K562 (cell line): ENCODE measurements at regions not wholly inside any gene's neighbourhood (a gene's known extent, or its start where the extent isn't known, plus 50 kb on each side); places are given as distances from the start of the nearest gene placed in this dataset.

Experiments
- ATAC-seq: fragments of 200-7000 bp; cut with Tn5 transposase; 3 replicates; pipeline ENCODE4 v1.9.1; 2020; ENCODE audit warnings: moderate library complexity
- BruUV-seq: library from RNA; stranded (reverse); fragments of 400-500 nt; replicated peaks from 2 replicates; lab custom pipeline; 2021; lab: Mats Ljungman, UMichigan
- CTCF ChIA-PET: fragments of 300-600 bp; formaldehyde crosslinking; extraction: SDS; loops from one replicate; lab custom pipeline; 2021; ENCODE audit warnings: low intra/inter-chr PET ratio; lab: Yijun Ruan, JAX
- POLR2A ChIA-PET: fragments of 300-600, 350-650 bp; sonication (Branson Sonifier 250); formaldehyde crosslinking; extraction: SDS; loops from one replicate; lab custom pipeline; 2021; ENCODE audit warnings: antibody characterized with exemption, inconsistent platforms; lab: Yijun Ruan, JAX
- DNase-seq, 4 experiments: peaks; one replicate each; pipeline versions ENCODE4 v3.0.0 to v3.0.0-alpha.2; 2011 to 2018; ENCODE audit warnings: low spot score in 3 of 4, mixed read lengths in 3 of 4; ENCODE audit errors: extremely low read depth in 1 of 4
- FAIRE-seq: peaks from 2 replicates; lab custom pipeline; 2011; peaks lifted over from hg19 to GRCh38; lab: Jason Lieb, UNC
- H2AFZ ChIP-seq: 2 replicates; pipeline ENCODE4 v1.6.0; 2011; ENCODE audit warnings: low read depth, low read length, control low read depth, inconsistent platforms
- H3K27ac ChIP-seq: fragments of 200-600 bp; 3 replicates; pipeline ENCODE4 v1.8.0; 2011; ENCODE audit warnings: low read depth, mild to moderate bottlenecking, control low read depth, inconsistent platforms, low read length, moderate library complexity, mixed read lengths; ENCODE audit errors: extremely low read depth
- H3K27me3 ChIP-seq, 2 experiments: fragments of 300-600 bp in 1 of 2; 2 replicates in 1 of 2; 3 replicates in 1 of 2; pipeline versions ENCODE4 v1.6.0 to v1.8.0; 2011; ENCODE audit warnings: inconsistent platforms in 2 of 2, low read length in 2 of 2, mild to moderate bottlenecking in 1 of 2, mixed read lengths in 1 of 2, moderate library complexity in 1 of 2; ENCODE audit not compliant: control insufficient read depth in 2 of 2, insufficient read depth in 2 of 2
- H3K36me3 ChIP-seq: fragments of 300-600 bp; 3 replicates; pipeline ENCODE4 v1.8.0; 2011; ENCODE audit warnings: mild to moderate bottlenecking, low read length, inconsistent platforms; ENCODE audit not compliant: control insufficient read depth, insufficient read depth
- H3K4me1 ChIP-seq, 2 experiments: fragments of 200-600 bp in 1 of 2; replicated peaks in 1 of 2; 2 replicates in 1 of 2; 3 replicates in 1 of 2; pipeline versions ENCODE4 v1.5.1 to v1.8.0; 2011; ENCODE audit warnings: inconsistent platforms in 2 of 2, low read length in 2 of 2, mild to moderate bottlenecking in 1 of 2, mixed read lengths in 1 of 2, moderate library complexity in 1 of 2; ENCODE audit not compliant: control insufficient read depth in 2 of 2, insufficient read depth in 2 of 2
- H3K4me2 ChIP-seq: 2 replicates; pipeline ENCODE4 v1.6.1; 2011; ENCODE audit warnings: low read length, control low read depth, inconsistent platforms, mixed read lengths; ENCODE audit not compliant: insufficient read depth
- H3K4me3 ChIP-seq: fragments of 200-600 bp; sonication (generic), shearing (Covaris generic); 2 replicates; pipeline ENCODE4 v1.5.1; 2016; ENCODE audit warnings: control low read depth, inconsistent platforms
- H3K79me2 ChIP-seq: fragments of 200-600 bp; 3 replicates; pipeline ENCODE4 v1.8.0; 2011; ENCODE audit warnings: low read length, inconsistent platforms; ENCODE audit not compliant: control insufficient read depth, insufficient read depth
- H3K9ac ChIP-seq, 2 experiments: 2 replicates each; pipeline versions ENCODE4 v1.6.0 to v1.6.1; 2011; ENCODE audit warnings: low read depth in 2 of 2, low read length in 2 of 2, control low read depth in 1 of 2, inconsistent platforms in 1 of 2, mild to moderate bottlenecking in 1 of 2, mixed read lengths in 1 of 2; ENCODE audit not compliant: insufficient read depth in 1 of 2
- H3K9me1 ChIP-seq: one replicate; pipeline ENCODE4 v1.6.0; 2011; ENCODE audit warnings: inconsistent platforms, mild to moderate bottlenecking, low read length, moderate library complexity; ENCODE audit not compliant: control insufficient read depth, insufficient read depth
- H3K9me3 ChIP-seq: replicated peaks from 2 replicates; pipeline ENCODE4 v1.5.1; 2011; ENCODE audit warnings: low read depth, low read length, inconsistent platforms; ENCODE audit not compliant: control insufficient read depth, insufficient read depth
- H4K20me1 ChIP-seq: replicated peaks from 2 replicates; pipeline ENCODE4 v1.6.1; 2011; ENCODE audit warnings: low read length, inconsistent platforms, mixed read lengths; ENCODE audit not compliant: control insufficient read depth, insufficient read depth
- CHAMP1 ChIP-seq: fragments of 450-650 bp; IDR thresholded peaks from 2 replicates; pipeline ENCODE4 v1.6.1; 2016; ENCODE audit warnings: mild to moderate bottlenecking
- CHD2 ChIP-seq: IDR thresholded peaks from 2 replicates; pipeline ENCODE4 v1.6.1; 2011; ENCODE audit warnings: low read depth, low read length
- GATAD2B ChIP-seq: fragments of 450-650 bp; IDR thresholded peaks from 2 replicates; pipeline ENCODE4 v1.6.1; 2017; ENCODE audit warnings: mild to moderate bottlenecking, borderline replicate concordance
- GTF2A2 ChIP-seq: IDR thresholded peaks from 2 replicates; pipeline ENCODE4 v1.6.1; 2016; ENCODE audit warnings: mild to moderate bottlenecking, missing genetic modification characterization, missing compliant biosample characterization
- IRF1 ChIP-seq: sonication (generic); formaldehyde crosslinking; IDR thresholded peaks from 2 replicates; pipeline ENCODE4 v1.8.0; 2022; ENCODE audit warnings: missing genetic modification reagents, mild to moderate bottlenecking, borderline replicate concordance
- MEF2A ChIP-seq: IDR thresholded peaks from 2 replicates; pipeline ENCODE4 v1.6.1; 2011; ENCODE audit warnings: low read depth, mild to moderate bottlenecking, low read length, moderate library complexity; ENCODE audit not compliant: control insufficient read depth
- MTA2 ChIP-seq: fragments of 450-650 bp; IDR thresholded peaks from 2 replicates; pipeline ENCODE4 v1.6.1; 2016; ENCODE audit warnings: low read depth
- NCOA2 ChIP-seq, 2 experiments: fragments of 450-650 bp; IDR thresholded peaks; 2 replicates each; pipeline ENCODE4 v1.6.1; 2018; ENCODE audit warnings: mild to moderate bottlenecking in 2 of 2, moderate library complexity in 1 of 2; ENCODE audit not compliant: partially characterized antibody in 2 of 2
- POLR3A ChIP-seq: IDR thresholded peaks from 2 replicates; pipeline ENCODE4 v1.6.1; 2011; ENCODE audit warnings: borderline replicate concordance, mild to moderate bottlenecking, moderate library complexity; ENCODE audit not compliant: insufficient read length, insufficient read depth; ENCODE audit errors: extremely low read depth
- RAD51 ChIP-seq: fragments of 450-650 bp; IDR thresholded peaks from 2 replicates; pipeline ENCODE4 v1.7.1; 2016; ENCODE audit warnings: low read depth, mild to moderate bottlenecking, borderline replicate concordance
- SMAD1 ChIP-seq: fragments of 150-350 bp; IDR thresholded peaks from 2 replicates; pipeline ENCODE4 v1.6.1; 2014; ENCODE audit warnings: low read length, low read depth; ENCODE audit not compliant: partially characterized antibody
- TEAD1 ChIP-seq, 2 experiments: fragments of 450-650 bp in 1 of 2; sonication (generic) in 1 of 2; formaldehyde crosslinking; IDR thresholded peaks; 2 replicates each; pipeline versions ENCODE4 v1.4.0 to v1.8.0; 2020 to 2022; ENCODE audit warnings: mild to moderate bottlenecking in 2 of 2, missing genetic modification reagents in 1 of 2
- ZNF76 ChIP-seq: fragments of 250-450 bp; sonication (Bioruptor Pico); IDR thresholded peaks from 2 replicates; pipeline ENCODE4 v1.4.0; 2020; ENCODE audit warnings: mild to moderate bottlenecking, moderate library complexity, borderline replicate concordance
- WGBS: fragments of 100-300 bp; shearing (Covaris generic); methylation state at CpG from one replicate; pipeline ENCODE4 v1.1.6; 2016; ENCODE audit warnings: low coverage, mixed read lengths; ENCODE audit not compliant: insufficient coverage; ENCODE audit errors: missing lambda C conversion rate; 5-methylcytosine and 5-hydroxymethylcytosine counted together
- in situ Hi-C: fragments of 300-500 bp; cut with MboI; formaldehyde crosslinking; loops from 4 replicates; pipeline ENCODE4 v1.15.0; 2018; ENCODE audit warnings: inconsistent platforms, mixed read lengths
- intact Hi-C: fragments of 100-400 bp; cut with micrococcal nuclease; formaldehyde crosslinking; loops from 2 replicates; pipeline ENCODE4 v1.14.2; 2022

- TF ChIP-seq MEF2A: no peak
- TF ChIP-seq ZNF76 (CRISPR knock-in tag): no peak
- no peak for TF ChIP-seq RAD51
- TF ChIP-seq GTF2A2 (tag): no peak
- TF ChIP-seq POLR3A: no peak
- TF ChIP-seq CHAMP1: no peak
- TF ChIP-seq GATAD2B: no peak
- TF ChIP-seq CHD2: no peak
- no peak for TF ChIP-seq NCOA2 (IDR thresholded peaks at IDR 0.05; ENCODE audit: partially characterized antibody in 2 of 2)
Measured at GRCh38 chr10:124145109-124145870, 51.9 kb upstream of the CHST15 start (continued).

DNA sequence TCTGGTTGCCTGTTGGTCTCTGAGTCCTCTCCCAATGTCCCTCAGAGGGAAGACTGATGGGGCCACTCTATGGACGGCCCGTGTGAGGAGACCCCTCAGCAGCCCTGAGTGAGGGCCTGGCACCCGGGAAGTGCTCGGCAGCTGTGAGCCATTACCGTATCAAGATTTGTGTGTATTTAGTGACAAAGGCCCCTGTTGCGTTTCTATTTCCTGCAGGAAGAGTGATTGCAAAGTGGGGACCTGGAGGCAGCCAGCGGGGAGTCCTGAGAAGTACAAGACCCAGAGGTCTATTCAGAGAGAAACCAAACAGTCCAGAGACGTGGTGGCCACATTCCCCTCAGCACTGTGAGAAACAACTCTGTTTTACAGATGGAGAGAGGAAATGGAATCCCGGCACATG is 51.1 kb upstream of the CHST15 start:
- no peaks in the 10 kb centered on the region for H4K20me1 ChIP-seq
- BruUV-seq: no TSS peak
- peaks cover 0 to 4% of the 10 kb centered on the region in 2 experiments; a peak in 1 of 5 replicates for H3K27me3 ChIP-seq
- H2AFZ ChIP-seq: no peak overlapping the region
- intact Hi-C loops (no loop called here), in situ Hi-C loops (no loop called here)
- DNase-seq: no peak
- ChIA-PET POLR2A (no interaction called here), CTCF (no interaction called here)
- H3K79me2 ChIP-seq: no peaks in the 10 kb centered on the region
- H3K9ac ChIP-seq: no peak overlapping the region
- FAIRE-seq: no peak
- ATAC-seq: no peak
- 0% methylated on average over 7 of the region's 9 CpGs for WGBS
- H3K27ac ChIP-seq: no peak overlapping the region
- TF ChIP-seq IRF1 (CRISPR knock-in tag) (no peak), TEAD1 (CRISPR knock-in tag; IDR thresholded peaks at IDR 0.05) (no peak), SMAD1 (no peak), MTA2 (no peak)
- H3K9me1 ChIP-seq: no peaks in the 10 kb centered on the region
- no peak overlapping the region for H3K4me2 ChIP-seq
- no peaks in the 10 kb centered on the region for H3K36me3 ChIP-seq
- no peaks in the 10 kb centered on the region for H3K9me3 ChIP-seq
- no peaks in the 10 kb centered on the region for H3K4me1 ChIP-seq
- H3K4me3 ChIP-seq: no peak overlapping the region
